ENCODE measurements at regions not wholly inside any gene's neighbourhood (a gene's known extent, or its start where the extent isn't known, plus 50 kb on each side); places are given as distances from the start of the nearest gene placed in this dataset.

DNA sequence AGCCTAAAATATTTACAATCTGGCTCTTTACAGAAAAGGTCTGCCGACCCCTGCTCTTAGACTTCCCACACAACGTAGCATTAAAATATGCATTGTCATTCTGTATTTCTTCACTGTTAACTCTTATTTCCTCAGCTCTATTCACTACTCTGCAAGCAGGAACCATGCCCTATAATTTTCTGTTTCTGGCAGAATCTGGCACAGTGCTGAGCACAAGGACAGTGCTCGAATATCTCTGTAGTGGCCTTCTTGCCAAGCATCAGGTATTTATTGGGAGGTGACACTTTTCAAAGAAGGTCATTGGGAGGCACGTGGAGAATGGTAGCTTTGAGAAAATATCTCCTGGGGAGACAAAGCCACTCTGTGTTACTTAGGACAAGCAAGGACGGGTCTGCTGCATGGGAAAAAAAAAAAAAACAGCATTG is 77.9 kb downstream of the PSMG1 start:
- no peak for DNase-seq

DNA sequence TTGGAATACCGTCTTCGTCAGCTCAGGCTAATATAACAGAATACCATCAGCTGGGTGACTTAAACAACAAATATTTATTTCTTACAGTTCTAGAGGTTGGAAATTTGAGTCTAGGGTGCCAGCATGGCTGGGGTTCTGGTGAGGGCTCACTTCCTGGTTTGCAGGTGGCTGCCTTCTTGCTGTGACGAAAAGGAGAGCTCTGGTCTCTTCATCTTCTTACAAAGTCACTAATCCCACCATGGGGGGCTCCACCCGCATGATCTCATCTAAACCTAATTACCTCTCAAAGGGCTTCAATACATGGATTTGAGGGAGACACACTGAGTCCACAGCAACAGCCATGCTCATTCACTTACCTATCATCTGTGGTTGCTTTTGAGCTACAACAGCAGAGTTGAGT is 78.3 kb downstream of the PSMG1 start:
- DNase-seq = no peak

DNA sequence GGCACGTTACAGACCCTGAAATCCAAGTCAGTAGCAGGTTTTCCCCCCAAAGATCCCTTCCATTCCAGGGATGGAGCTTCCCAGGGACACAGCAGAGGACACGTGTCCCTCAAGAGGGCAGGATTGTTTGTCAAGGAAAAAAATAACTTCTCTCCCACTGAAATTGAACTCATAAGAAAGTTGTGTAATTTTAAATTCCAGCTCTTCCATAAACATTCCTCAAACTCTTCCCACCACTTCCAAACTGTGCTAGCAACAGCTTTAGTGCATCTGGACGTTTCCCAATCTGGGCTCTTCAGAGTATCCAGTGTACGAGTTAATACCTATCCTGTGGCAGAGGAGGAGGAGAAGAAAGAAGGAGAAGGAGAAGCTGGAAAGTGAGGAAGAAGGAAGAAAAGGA is 79.6 kb downstream of the PSMG1 start:
- no peak for DNase-seq

- no peak for DNase-seq
Observed at GRCh38 chr21:39099859-39100258, 83.4 kb downstream of the PSMG1 start.

DNA sequence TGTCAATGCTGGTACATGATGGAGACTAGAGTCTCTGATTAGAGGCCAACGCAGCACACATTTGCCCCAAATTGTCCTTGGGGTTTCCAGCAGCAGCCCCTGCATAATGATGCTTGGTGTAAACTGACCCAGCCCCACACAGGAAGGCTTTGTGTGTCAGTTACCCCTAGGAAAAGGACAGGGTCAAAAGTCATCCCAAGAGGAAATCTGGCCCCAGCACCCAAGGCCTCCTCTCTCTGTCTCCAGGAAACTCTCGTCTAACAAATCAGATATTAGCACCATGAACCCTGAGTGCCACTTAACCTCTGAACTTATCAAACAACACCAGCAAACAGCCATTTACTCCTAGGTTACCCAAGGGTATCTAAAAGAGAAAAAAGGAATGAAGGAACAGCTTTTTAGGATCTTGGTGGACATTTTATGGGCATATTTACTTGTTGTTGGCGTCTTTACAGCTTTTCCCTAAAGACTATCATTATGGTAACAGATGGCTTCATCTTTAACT is 84.5 kb downstream of the PSMG1 start:
- no peak for DNase-seq

GRCh38 chr21:39097981-39098380 is 85.3 kb downstream of the PSMG1 start:
- no peak for DNase-seq

DNA sequence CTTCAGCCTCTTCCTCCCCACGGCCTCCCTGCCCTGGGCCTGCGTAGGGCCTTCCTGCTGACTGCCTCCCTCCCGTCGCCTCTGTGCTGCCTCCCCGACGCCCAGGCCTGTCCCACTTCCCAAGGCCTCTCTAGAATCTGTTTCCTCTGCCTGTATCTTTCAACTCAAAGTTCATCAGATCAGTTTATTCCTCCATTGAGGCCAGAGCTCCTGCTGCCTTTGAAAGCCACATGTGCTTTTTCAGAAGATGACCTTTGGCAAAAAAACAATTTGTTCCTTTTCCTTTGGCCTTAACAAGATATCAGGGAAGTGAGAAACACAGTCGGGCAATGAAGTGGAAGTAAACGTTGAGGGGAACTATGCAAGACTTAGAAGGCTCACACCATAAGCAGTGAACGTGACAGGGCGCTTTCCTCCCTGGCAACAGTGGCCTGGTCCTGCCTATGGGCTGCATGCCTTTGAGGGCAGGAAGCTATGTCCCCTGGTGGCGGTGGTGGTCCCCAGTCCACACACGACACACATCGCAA is 85.9 kb downstream of the PSMG1 start:
- DNase-seq = peak; percentile 30

DNA sequence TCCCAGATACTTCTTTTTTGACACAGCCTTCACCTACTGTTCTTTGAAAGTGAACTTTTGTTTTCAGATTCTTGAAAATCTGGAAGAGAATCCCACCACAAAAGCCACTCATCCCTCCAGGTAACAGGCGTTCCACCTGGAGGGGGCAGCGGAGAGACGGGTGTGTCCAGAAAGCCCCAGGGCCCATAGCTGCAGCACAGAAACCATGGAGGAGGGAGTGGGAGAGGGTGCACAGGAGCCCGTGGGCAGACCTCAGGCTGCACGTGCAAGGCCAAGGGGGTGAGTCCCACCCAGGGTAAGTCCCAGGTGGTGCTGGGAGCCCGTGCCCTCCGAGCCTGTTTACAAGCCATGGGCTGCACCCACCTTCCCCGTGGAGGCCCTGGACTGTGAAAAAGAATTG is 86.5 kb downstream of the PSMG1 start:
- DNase-seq = no peak

GRCh38 chr21:39095681-39096080 is 87.6 kb downstream of the PSMG1 start:
- DNase-seq = no peak

GRCh38 chr21:39094847-39095579 is 88.2 kb downstream of the PSMG1 start:
- DNase-seq = no peak

GRCh38 chr21:39094087-39094780 is 89.0 kb downstream of the PSMG1 start:
- no peak for DNase-seq

GRCh38 chr21:39093526-39093925 is 89.7 kb downstream of the PSMG1 start:
- DNase-seq = no peak

GRCh38 chr21:39088831-39089380 is 94.3 kb downstream of the PSMG1 start:
- DNase-seq = no peak

DNA sequence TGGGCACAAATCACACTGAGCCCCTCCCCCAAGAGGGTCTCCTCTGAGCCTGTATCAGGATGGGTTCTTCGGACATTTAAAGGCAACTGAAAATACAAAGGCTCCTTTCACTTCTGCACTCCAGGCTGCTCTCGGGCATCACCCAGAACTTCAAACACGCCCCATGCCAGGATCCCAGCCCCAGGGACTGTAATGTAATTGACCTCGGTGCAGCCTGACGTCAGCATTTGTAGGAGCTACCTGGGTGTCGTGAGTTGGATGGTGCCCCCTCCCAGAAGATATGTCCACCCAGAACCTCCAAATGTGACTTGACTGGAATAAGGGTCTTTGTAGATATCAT is 95.2 kb downstream of the PSMG1 start:
- DNase-seq = no peak

DNA sequence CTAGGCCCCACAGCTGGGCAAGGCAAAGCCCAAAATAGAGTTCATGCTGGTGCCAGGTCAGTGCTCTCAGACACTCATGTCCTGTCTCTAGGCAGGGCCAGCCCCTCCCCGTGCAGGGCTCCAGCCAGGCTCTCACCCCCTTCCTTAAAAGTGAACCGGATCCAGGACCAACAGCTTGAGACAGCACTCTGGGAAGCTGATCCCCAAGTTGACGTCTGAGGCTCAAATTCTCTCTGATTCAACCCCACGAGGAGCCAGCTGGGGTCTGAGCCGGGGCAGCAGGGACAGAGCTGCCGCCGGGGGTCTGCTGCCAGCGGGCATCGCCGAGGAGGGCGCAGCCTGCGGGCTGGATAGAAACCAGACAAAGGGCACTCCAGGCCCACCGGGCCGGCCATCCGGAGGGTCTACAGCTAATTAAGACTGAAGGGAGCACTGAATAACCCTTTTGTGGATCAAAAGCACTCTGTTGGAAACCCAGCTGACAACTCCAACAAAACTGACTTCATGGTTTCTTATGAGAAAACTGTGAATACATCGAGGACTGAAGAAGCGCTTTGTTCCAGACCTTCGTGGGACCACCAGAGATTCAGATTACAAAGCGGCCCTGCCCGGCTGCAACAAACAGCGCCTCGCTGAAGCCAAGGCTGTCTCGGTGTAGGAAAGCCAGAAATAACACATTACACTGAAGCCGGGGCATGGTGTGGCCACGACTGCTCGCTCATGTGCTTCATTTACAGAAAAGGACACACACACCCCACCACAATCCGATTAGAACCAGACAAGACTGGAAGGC is 95.8 kb downstream of the PSMG1 start:
- DNase-seq = no peak

DNA sequence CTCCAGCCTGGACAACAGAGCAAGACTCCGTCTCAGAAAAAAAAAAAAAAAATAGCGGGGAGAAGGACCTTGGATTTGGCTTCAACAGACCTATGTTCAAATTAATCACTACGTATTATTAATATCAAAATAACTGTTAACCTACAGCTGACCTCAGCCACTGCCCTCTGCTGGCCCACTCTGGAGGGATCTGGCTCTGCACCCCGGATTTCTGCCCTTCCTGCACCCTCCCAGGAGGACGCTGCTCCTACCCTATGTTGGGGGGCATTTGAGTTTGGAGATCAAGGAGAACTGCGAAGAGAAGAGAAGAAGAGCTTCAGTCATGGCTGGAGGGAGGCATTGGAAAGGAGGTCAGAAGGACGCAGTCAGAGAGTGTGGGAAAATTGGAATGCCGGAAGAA is 96.7 kb downstream of the PSMG1 start:
- no peak for DNase-seq

- DNase-seq = no peak
Observed at GRCh38 chr21:39085843-39086405, 97.3 kb downstream of the PSMG1 start.

DNA sequence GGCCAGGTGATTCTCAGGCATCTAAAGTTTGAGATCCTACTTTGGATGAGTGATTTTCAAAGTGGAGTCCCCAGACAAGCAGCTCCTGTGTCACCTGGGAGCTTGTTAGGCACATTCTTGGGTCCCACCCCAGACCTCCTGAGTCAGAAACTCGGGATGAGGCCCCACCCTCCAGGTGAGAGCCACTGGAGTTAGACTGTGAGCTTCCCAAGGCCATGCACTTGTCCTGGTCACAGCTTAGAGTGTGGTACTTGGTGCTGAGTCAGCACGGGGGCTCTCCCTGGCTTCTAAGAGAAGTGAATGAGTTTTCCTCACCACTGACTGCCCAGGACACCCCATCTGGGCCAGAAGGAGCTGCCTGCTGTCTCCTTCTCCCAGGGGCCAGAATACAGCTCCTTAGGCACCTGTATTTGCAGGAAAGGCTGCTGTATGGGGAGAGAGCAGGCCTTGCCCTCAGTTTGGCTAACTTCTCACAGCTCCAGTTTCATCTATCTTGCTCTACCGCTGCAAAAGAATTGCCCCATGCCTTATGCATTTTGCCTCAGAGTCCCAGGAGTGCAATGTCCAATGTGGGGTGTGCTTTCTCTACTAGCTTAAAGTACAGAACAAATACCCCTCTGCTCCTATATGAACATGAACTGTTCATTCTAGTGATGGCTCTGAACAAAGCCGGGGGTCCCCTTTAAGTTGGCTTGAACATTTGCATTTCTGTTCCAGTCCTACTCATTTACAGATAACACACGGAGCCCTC is 98.1 kb downstream of the PSMG1 start:
- DNase-seq = no peak

DNA sequence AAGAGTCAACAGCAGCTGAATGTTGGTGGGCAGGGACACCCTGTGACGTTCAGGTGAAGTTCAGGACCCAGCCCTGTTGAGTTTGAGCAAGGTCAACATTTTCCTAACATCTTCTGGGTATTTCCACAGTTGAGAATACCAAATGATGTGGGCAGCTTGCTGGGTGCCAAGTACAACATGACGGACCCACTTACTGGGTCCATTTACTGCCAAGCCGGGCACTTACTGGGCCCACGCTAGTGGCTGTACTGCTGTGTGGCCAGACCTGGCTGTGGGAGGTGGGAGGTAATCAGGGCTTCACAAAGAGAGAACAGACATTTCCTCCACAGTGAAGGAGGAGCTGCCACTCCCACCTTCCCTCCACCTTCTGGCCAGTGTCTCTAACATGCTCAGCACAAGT is 99.2 kb downstream of the PSMG1 start:
- no peak for DNase-seq

- no peak for DNase-seq
Observed at GRCh38 chr21:39083377-39084008, 99.8 kb downstream of the PSMG1 start.

- no peak for DNase-seq
Observed at GRCh38 chr21:39082656-39083376, 100.4 kb downstream of the PSMG1 start.
